ENCODE measurements at regions not wholly inside any gene's neighbourhood (a gene's known extent, or its start where the extent isn't known, plus 50 kb on each side); places are given as distances from the start of the nearest gene placed in this dataset.

DNA sequence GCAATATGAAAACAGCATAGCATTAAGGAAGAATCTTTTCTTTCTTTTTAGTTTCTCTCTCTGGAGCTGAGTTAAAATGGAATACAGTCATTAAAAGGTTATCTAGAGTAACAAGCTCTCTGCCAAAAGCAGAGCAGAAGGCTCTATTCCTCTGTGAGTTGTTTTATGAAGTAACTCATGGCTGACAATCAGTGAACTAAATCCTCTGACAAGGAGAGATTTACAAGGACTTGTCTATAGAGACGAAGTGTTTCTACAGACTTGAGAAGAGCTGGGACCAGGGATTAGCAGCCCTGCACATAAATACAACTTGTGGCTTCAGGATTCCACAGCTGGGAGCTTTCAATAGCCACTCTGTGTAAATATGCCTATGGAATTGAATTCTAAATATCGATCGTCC lies 192.5 kb upstream of the RAG2 start:
- TF ChIP-seq EP300 (conservative IDR thresholded peaks at IDR 0.05; ENCODE audit: poor library complexity, severe bottlenecking) (no peak), TAF1 (IDR thresholded peaks at IDR 0.05; ENCODE audit: low read depth) (no peak), POLR2AphosphoS5 (IDR thresholded peaks at IDR 0.05) (no peak), RAD21 (conservative IDR thresholded peaks at IDR 0.05) (no peak), MXI1 (conservative IDR thresholded peaks at IDR 0.05; ENCODE audit: poor library complexity, severe bottlenecking) (no peak), EZH2 (IDR thresholded peaks at IDR 0.05; ENCODE audit: borderline replicate concordance, insufficient read depth, low read length, poor library complexity, severe bottlenecking) (no peak), SMC3 (conservative IDR thresholded peaks at IDR 0.05; ENCODE audit: poor library complexity) (no peak)
- TF ChIP-seq, protein P1, sequence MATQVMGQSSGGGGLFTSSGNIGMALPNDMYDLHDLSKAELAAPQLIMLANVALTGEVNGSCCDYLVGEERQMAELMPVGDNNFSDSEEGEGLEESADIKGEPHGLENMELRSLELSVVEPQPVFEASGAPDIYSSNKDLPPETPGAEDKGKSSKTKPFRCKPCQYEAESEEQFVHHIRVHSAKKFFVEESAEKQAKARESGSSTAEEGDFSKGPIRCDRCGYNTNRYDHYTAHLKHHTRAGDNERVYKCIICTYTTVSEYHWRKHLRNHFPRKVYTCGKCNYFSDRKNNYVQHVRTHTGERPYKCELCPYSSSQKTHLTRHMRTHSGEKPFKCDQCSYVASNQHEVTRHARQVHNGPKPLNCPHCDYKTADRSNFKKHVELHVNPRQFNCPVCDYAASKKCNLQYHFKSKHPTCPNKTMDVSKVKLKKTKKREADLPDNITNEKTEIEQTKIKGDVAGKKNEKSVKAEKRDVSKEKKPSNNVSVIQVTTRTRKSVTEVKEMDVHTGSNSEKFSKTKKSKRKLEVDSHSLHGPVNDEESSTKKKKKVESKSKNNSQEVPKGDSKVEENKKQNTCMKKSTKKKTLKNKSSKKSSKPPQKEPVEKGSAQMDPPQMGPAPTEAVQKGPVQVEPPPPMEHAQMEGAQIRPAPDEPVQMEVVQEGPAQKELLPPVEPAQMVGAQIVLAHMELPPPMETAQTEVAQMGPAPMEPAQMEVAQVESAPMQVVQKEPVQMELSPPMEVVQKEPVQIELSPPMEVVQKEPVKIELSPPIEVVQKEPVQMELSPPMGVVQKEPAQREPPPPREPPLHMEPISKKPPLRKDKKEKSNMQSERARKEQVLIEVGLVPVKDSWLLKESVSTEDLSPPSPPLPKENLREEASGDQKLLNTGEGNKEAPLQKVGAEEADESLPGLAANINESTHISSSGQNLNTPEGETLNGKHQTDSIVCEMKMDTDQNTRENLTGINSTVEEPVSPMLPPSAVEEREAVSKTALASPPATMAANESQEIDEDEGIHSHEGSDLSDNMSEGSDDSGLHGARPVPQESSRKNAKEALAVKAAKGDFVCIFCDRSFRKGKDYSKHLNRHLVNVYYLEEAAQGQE (IDR thresholded peaks at IDR 0.05; ENCODE audit: borderline replicate concordance) = no peak
- TF ChIP-seq, protein P2, sequence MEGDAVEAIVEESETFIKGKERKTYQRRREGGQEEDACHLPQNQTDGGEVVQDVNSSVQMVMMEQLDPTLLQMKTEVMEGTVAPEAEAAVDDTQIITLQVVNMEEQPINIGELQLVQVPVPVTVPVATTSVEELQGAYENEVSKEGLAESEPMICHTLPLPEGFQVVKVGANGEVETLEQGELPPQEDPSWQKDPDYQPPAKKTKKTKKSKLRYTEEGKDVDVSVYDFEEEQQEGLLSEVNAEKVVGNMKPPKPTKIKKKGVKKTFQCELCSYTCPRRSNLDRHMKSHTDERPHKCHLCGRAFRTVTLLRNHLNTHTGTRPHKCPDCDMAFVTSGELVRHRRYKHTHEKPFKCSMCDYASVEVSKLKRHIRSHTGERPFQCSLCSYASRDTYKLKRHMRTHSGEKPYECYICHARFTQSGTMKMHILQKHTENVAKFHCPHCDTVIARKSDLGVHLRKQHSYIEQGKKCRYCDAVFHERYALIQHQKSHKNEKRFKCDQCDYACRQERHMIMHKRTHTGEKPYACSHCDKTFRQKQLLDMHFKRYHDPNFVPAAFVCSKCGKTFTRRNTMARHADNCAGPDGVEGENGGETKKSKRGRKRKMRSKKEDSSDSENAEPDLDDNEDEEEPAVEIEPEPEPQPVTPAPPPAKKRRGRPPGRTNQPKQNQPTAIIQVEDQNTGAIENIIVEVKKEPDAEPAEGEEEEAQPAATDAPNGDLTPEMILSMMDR (IDR thresholded peaks at IDR 0.05; ENCODE audit: poor library complexity, severe bottlenecking) = no peak
- Histone ChIP-seq H3K79me2 (replicated peaks; ENCODE audit: insufficient read depth, low read length) (no peaks in the 10 kb centered on the region), H3K9me2 (ENCODE audit: insufficient read depth, low read length) (no peaks in the 10 kb centered on the region), H3K27ac (ENCODE audit: low read length) (no peak overlapping the region), H3K4me2 (ENCODE audit: low read length) (no peak overlapping the region), H3K9me3 (ENCODE audit: low read length) (no peaks in the 10 kb centered on the region), H4K20me1 (ENCODE audit: insufficient read depth) (no peaks in the 10 kb centered on the region), H2AFZ (ENCODE audit: low read depth, low read length) (no peak overlapping the region), H3K36me3 (ENCODE audit: insufficient read depth, low read length) (no peaks in the 10 kb centered on the region), H3F3A (ENCODE audit: insufficient read depth, low read length, poor library complexity, severe bottlenecking) (no peaks in the 10 kb centered on the region), H3K27me3 (ENCODE audit: insufficient read depth, low read depth, low read length) (no peaks in the 10 kb centered on the region), H3K4me3 (ENCODE audit: low read length) (no peak overlapping the region), H3K9ac (ENCODE audit: low read length) (no peak overlapping the region)

DNA sequence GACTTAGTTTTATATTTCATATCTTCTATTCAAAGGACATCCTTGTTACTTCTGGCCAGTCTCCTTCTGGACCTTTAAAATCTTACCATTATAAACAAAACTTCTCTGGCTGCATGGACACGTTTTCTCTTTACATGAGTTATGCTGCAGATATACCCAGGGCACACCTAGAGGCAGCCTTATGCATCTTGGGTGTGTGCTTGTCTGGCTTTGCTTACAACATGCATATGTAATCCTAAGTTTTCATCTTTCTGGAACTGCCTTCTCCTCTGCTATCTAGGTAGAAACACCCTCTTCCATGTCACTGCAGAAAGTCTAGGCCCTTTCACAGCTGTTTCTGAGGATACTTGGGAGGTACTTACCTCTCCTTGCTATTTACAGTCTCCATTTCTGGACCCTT lies 185.8 kb upstream of the RAG2 start:
- Histone ChIP-seq H3K9me3 (ENCODE audit: low read length) (no peaks in the 10 kb centered on the region), H3K27me3 (ENCODE audit: insufficient read depth, low read depth, low read length) (no peaks in the 10 kb centered on the region)
- TF ChIP-seq, protein P1 (IDR thresholded peaks at IDR 0.05; ENCODE audit: borderline replicate concordance) = no peak
- no peak for TF ChIP-seq SMC3 (conservative IDR thresholded peaks at IDR 0.05; ENCODE audit: poor library complexity)
- no peak for TF ChIP-seq MXI1 (conservative IDR thresholded peaks at IDR 0.05; ENCODE audit: poor library complexity, severe bottlenecking)
- no peak for TF ChIP-seq EZH2 (IDR thresholded peaks at IDR 0.05; ENCODE audit: borderline replicate concordance, insufficient read depth, low read length, poor library complexity, severe bottlenecking)
- TF ChIP-seq RAD21 (conservative IDR thresholded peaks at IDR 0.05) = no peak
- no peak for TF ChIP-seq TAF1 (IDR thresholded peaks at IDR 0.05; ENCODE audit: low read depth)
- no peak for TF ChIP-seq EP300 (conservative IDR thresholded peaks at IDR 0.05; ENCODE audit: poor library complexity, severe bottlenecking)
- no peak for TF ChIP-seq POLR2AphosphoS5 (IDR thresholded peaks at IDR 0.05)

More for the DNA sequence above, 185.8 kb upstream of the RAG2 start:
- Histone ChIP-seq H2AFZ (ENCODE audit: low read depth, low read length) (no peak overlapping the region), H3F3A (ENCODE audit: insufficient read depth, low read length, poor library complexity, severe bottlenecking) (no peaks in the 10 kb centered on the region), H3K4me3 (ENCODE audit: low read length) (no peak overlapping the region), H3K36me3 (ENCODE audit: insufficient read depth, low read length) (no peaks in the 10 kb centered on the region), H3K79me2 (replicated peaks; ENCODE audit: insufficient read depth, low read length) (no peaks in the 10 kb centered on the region), H3K4me2 (ENCODE audit: low read length) (no peak overlapping the region), H4K20me1 (ENCODE audit: insufficient read depth) (no peaks in the 10 kb centered on the region), H3K9me2 (ENCODE audit: insufficient read depth, low read length) (no peaks in the 10 kb centered on the region), H3K27ac (ENCODE audit: low read length) (no peak overlapping the region), H3K9ac (ENCODE audit: low read length) (no peak overlapping the region)
